Upper lobe of left lung (tissue), 6 donors: ENCODE measurements at regions not wholly inside any gene's neighbourhood (a gene's known extent, or its start where the extent isn't known, plus 50 kb on each side); places are given as distances from the start of the nearest gene placed in this dataset.

ENCODE experiments used
- ATAC-seq, 2 donors: fragments of 200-7000 bp; cut with Tn5 transposase; one replicate each; pipeline ENCODE4 v1.9.1; 2022; ENCODE audit warnings: mild to moderate bottlenecking in 2 of 2, moderate library complexity in 2 of 2; ENCODE audit not compliant: low FRiP score in 2 of 2
- DNase-seq, 2 donors: peaks; one replicate each; pipeline ENCODE4 v3.0.0-alpha.2; 2019 to 2020
- H3K27ac ChIP-seq, 4 donors: fragments of 200-600 bp; sonication (generic); one replicate each; pipeline ENCODE4 v1.5.1; 2016 to 2019
- H3K27me3 ChIP-seq, 4 donors: fragments of 200-600 bp; sonication (generic); one replicate each; pipeline ENCODE4 v1.5.1; 2017 to 2019
- H3K36me3 ChIP-seq, 4 donors: fragments of 200-600 bp; sonication (generic); one replicate each; pipeline ENCODE4 v1.5.1; 2016 to 2019
- H3K4me1 ChIP-seq, 4 donors: fragments of 200-600 bp; sonication (generic); one replicate each; pipeline ENCODE4 v1.5.1; 2018 to 2019
- H3K4me3 ChIP-seq, 4 donors: fragments of 200-600 bp; sonication (generic); one replicate each; pipeline ENCODE4 v1.5.1; 2017 to 2019; ENCODE audit warnings: mild to moderate bottlenecking in 2 of 4, moderate library complexity in 1 of 4
- H3K9me3 ChIP-seq, 4 donors: fragments of 200-600 bp; sonication (generic); one replicate each; pipeline ENCODE4 v1.5.1; 2018 to 2019
- EP300 ChIP-seq, 4 donors: sonication (generic); formaldehyde crosslinking; IDR thresholded peaks; one replicate each; pipeline ENCODE4 v1.5.1; 2017; ENCODE audit warnings: antibody characterized with exemption in 4 of 4, control low read depth in 2 of 4
- POLR2A ChIP-seq, 4 donors: fragments of 450-650 bp; IDR thresholded peaks; one replicate each; pipeline ENCODE4 v1.5.1; 2016 to 2017; ENCODE audit warnings: antibody characterized with exemption in 4 of 4, mild to moderate bottlenecking in 2 of 4
- POLR2AphosphoS5 ChIP-seq, 2 donors: sonication (generic); formaldehyde crosslinking; IDR thresholded peaks; one replicate each; pipeline ENCODE4 v1.5.1; 2017; ENCODE audit warnings: antibody characterized with exemption in 2 of 2
- WGBS, 2 donors: methylation state at CpG; one replicate each; pipeline ENCODE4 v1.1.5; 2017 to 2018; 5-methylcytosine and 5-hydroxymethylcytosine counted together
- TF ChIP-seq, protein P1 (sequence below), 6 experiments: fragments of 450-650 bp in 4 of 6; fragments of 200-600 bp in 2 of 6; sonication (generic) in 2 of 6; IDR thresholded peaks; one replicate each; pipeline ENCODE4 v1.5.1; 2016 to 2019; ENCODE audit warnings: antibody characterized with exemption in 6 of 6
- donor health status: DM: no; HTN: no; CAD: no; lungs with moderate emphysema.
- donor health status: DM: no; HTN: yes; CAD: no; lungs with severe emphysema.

DNA sequence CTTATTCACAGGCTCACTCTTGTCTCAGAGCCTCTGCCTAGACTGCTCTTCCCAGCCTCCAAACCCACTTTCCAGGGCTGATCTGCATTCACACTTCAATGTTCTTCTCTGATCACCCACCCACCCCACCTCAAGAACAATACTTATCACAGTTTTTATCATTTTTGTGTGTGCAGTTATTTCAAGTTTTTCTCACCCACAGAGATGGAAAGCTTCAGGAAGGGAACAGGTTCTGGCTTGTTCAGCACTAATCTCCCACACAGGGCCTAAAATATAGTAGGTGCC lies 160.9 kb downstream of the MRPL14 start:
- H3K4me1 ChIP-seq, result peaks cover 0 to 4% (median 2%) of the 10 kb centered on the region in 4 donors
- no peak for DNase-seq
- no peaks in the 10 kb centered on the region for H3K36me3 ChIP-seq
- H3K4me3 ChIP-seq, result no peak overlapping the region
- H3K9me3 ChIP-seq, result no peaks in the 10 kb centered on the region
- TF ChIP-seq POLR2AphosphoS5 (IDR thresholded peaks at IDR 0.05) (no peak), POLR2A (IDR thresholded peaks at IDR 0.05) (no peak), EP300 (IDR thresholded peaks at IDR 0.05) (no peak)
- TF ChIP-seq, protein P1, sequence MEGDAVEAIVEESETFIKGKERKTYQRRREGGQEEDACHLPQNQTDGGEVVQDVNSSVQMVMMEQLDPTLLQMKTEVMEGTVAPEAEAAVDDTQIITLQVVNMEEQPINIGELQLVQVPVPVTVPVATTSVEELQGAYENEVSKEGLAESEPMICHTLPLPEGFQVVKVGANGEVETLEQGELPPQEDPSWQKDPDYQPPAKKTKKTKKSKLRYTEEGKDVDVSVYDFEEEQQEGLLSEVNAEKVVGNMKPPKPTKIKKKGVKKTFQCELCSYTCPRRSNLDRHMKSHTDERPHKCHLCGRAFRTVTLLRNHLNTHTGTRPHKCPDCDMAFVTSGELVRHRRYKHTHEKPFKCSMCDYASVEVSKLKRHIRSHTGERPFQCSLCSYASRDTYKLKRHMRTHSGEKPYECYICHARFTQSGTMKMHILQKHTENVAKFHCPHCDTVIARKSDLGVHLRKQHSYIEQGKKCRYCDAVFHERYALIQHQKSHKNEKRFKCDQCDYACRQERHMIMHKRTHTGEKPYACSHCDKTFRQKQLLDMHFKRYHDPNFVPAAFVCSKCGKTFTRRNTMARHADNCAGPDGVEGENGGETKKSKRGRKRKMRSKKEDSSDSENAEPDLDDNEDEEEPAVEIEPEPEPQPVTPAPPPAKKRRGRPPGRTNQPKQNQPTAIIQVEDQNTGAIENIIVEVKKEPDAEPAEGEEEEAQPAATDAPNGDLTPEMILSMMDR (IDR thresholded peaks at IDR 0.05), result no peak
- no peak overlapping the region for H3K27ac ChIP-seq
- H3K27me3 ChIP-seq, result no peaks in the 10 kb centered on the region
- no peak for ATAC-seq

DNA sequence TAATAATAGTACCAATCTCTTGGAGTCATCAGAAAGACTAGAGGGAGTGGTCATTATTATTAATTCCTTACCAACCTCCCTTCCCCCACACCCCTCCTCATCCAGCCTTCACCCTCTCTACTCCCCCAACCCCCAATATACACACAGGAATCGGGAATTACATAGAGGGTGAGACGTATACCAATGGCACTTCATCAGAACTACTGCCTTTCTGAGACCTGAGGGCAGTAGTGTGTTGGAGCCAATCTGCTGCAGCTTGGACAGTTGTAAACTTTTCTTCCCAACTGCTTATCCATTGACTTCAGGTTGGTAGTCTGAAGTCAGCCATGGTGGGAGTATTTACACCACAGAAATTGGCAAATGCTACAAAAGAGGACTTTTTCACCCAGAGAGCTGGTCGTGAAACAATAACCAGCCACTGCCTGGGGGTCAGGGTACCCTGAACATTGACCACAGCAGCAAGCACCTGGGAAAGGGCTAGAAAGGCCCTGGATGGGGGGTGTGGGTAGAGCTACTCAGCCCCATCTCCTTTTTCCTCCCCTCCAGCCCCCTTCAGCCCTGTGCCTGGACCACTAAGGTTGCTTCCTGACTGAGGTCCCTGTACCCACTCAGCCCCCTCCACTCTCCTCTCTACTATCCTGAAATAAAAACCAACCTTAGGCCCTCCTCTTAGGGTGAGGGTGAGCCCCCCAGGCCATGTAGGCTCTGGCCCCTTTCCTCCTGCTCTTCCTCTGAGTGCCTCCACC lies 161.5 kb downstream of the MRPL14 start:
- peak in 1 of 2 donors; percentile 11 for ATAC-seq
- Histone ChIP-seq H3K27me3 (no peaks in the 10 kb centered on the region), H3K36me3 (no peaks in the 10 kb centered on the region), H3K9me3 (no peaks in the 10 kb centered on the region), H3K4me3 (no peak overlapping the region), H3K4me1 (peaks cover 0 to 1% (median 0%) of the 10 kb centered on the region in 4 donors), H3K27ac (no peak overlapping the region)
- no peak for DNase-seq
- WGBS, 2 donors, result 85 to 98% methylated on average over 3 of the region's 3 CpGs
- TF ChIP-seq EP300 (IDR thresholded peaks at IDR 0.05), result no peak
- TF ChIP-seq, protein P1 (IDR thresholded peaks at IDR 0.05), result no peak
- no peak for TF ChIP-seq POLR2A (IDR thresholded peaks at IDR 0.05)

DNA sequence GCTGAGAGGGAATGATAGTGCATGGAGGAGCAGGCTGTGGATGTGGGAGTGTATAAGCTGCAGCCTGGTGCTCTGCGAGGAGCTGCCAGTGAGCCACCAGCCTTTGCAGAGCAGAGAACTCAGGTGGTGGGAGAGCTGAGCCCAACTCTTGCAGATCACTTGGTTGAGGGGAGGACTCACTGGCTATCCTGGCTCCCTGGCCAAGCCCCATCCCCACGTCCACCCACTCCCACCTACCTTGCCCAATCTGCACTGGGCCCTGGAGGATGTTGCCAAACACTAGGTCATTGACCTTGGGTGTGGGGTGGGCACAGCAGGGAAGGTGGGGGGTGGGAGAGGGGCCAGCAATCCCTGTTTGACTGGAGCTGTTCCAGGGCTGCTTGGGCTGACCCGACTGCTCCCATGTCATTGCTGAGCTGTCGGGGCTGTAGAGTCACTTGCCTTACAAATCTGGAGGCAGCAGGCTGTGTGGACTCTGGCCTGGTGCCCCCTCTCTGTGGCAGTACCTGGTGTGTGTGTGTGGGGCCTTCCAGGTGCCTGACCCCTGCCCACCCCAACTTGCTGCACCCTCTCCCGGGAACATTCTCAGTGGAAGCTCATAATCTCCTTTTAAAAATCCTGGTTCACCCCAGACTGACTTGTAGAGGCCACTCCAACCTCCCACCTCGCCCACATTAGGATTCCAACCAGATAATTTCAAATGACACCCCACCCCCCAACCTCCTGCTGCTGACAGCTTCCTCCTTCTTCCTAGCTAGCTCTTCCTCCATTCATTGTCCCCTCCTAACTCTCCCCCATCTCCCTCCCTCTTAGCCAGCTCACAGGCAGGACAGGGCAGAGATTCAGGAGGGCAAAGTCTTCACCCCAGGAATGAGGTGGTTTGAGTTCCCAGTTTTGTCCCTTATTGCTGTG lies 162.3 kb downstream of the MRPL14 start:
- no peaks in the 10 kb centered on the region for H3K9me3 ChIP-seq
- no peaks in the 10 kb centered on the region for H3K4me1 ChIP-seq
- H3K36me3 ChIP-seq, result no peaks in the 10 kb centered on the region
- TF ChIP-seq EP300 (IDR thresholded peaks at IDR 0.05), result no peak
- no peak for TF ChIP-seq POLR2AphosphoS5 (IDR thresholded peaks at IDR 0.05)
- TF ChIP-seq, protein P1 (IDR thresholded peaks at IDR 0.05), result no peak
- TF ChIP-seq POLR2A (IDR thresholded peaks at IDR 0.05), result no peak
- no peak overlapping the region for H3K4me3 ChIP-seq
- no peak for ATAC-seq
- 64% methylated on average over 6 of the region's 6 CpGs for WGBS, 2 donors
- H3K27me3 ChIP-seq, result no peaks in the 10 kb centered on the region
- no peak overlapping the region for H3K27ac ChIP-seq
- DNase-seq, result no peak

DNA sequence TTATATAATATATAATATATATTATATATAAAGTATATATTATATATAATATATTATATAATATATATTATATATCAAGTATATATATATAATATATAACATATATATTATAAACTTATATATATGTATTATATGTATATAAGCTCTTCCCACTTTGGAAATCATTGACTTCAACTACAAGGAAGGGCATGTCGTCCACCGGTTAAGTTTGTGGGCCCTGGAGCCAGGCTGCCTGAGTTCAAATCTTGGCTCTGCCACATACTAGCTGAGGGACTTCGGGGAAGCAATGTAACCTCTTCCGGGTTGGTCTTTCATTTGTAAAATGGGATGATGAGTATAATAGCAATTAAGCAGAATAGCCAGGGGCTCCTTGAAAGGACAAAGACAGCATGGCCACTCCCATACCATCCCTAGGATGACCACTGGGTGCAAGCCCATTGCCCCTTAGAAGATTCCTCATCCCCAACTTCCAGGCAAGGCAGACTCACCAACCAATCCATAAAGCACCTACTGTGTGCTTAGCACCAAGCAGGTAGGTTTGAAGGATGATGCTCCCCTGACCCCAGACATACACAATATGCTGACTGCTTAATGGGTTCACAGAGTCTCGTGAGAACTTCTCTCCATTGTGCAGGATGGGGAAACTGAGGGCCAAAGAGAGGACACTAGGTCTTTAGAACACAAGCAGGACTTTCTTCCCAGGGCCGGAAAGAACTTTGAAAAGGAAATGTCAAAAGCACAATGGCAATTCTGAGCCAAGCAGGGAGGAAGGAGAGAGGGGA lies 163.2 kb downstream of the MRPL14 start:
- no peak for DNase-seq
- WGBS, 2 donors, result 79 to 84% methylated on average over 6 of the region's 6 CpGs
- H3K27me3 ChIP-seq, result no peaks in the 10 kb centered on the region

More for the DNA sequence above, 163.2 kb downstream of the MRPL14 start:
- no peak for TF ChIP-seq POLR2A (IDR thresholded peaks at IDR 0.05)
- TF ChIP-seq POLR2AphosphoS5 (IDR thresholded peaks at IDR 0.05), result no peak
- TF ChIP-seq, protein P1 (IDR thresholded peaks at IDR 0.05), result no peak
- no peak for TF ChIP-seq EP300 (IDR thresholded peaks at IDR 0.05)
- ATAC-seq, result no peak
- no peaks in the 10 kb centered on the region for H3K9me3 ChIP-seq
- H3K36me3 ChIP-seq, result no peaks in the 10 kb centered on the region
- H3K27ac ChIP-seq, result no peak overlapping the region
- H3K4me1 ChIP-seq, result no peaks in the 10 kb centered on the region
- H3K4me3 ChIP-seq, result no peak overlapping the region
